Neutrophil (primary cell): ENCODE measurements at regions not wholly inside any gene's neighbourhood (a gene's known extent, or its start where the extent isn't known, plus 50 kb on each side); places are given as distances from the start of the nearest gene placed in this dataset.

Experiments
- H3K27ac ChIP-seq: fragments of 200-600 bp; sonication (generic); 2 replicates; pipeline ENCODE4 v1.5.1; 2016; ENCODE audit warnings: mild to moderate bottlenecking, moderate library complexity
- H3K27me3 ChIP-seq: fragments of 200-600 bp; sonication (generic); 2 replicates; pipeline ENCODE4 v1.6.0; 2016; ENCODE audit warnings: mild to moderate bottlenecking
- H3K36me3 ChIP-seq: fragments of 200-600 bp; sonication (generic); 2 replicates; pipeline ENCODE4 v1.5.1; 2017
- H3K4me1 ChIP-seq, 2 experiments: fragments of 200-600 bp in 1 of 2; sonication (generic) in 1 of 2; 1 replicate in 1 of 2; 2 replicates in 1 of 2; pipeline versions ENCODE4 v1.5.1 to v1.6.1; 2013 to 2016; ENCODE audit warnings: low read depth in 1 of 2, low read length in 1 of 2, mild to moderate bottlenecking in 1 of 2, moderate library complexity in 1 of 2; ENCODE audit not compliant: control insufficient read depth in 1 of 2, insufficient read depth in 1 of 2
- H3K4me3 ChIP-seq, 2 experiments: fragments of 200-600 bp in 1 of 2; sonication (generic) in 1 of 2; 1 replicate in 1 of 2; 2 replicates in 1 of 2; pipeline ENCODE4 v1.5.1; 2013 to 2016; ENCODE audit warnings: low read depth in 1 of 2, low read length in 1 of 2, mild to moderate bottlenecking in 1 of 2, moderate library complexity in 1 of 2
- H3K9me3 ChIP-seq: fragments of 200-600 bp; sonication (generic); 2 replicates; pipeline ENCODE4 v1.5.1; 2016
- CTCF ChIP-seq: fragments of 200-600 bp; sonication (generic); IDR thresholded peaks from 2 replicates; pipeline ENCODE4 v1.5.1; 2016; ENCODE audit warnings: antibody characterized with exemption

- H3K36me3 ChIP-seq, result no peaks in the 10 kb centered on the region
- H3K27ac ChIP-seq, result no peak overlapping the region
- H3K27me3 ChIP-seq, result no peaks in the 10 kb centered on the region
- H3K4me1 ChIP-seq, result no peaks in the 10 kb centered on the region
- no peak for TF ChIP-seq CTCF
- no peaks in the 10 kb centered on the region for H3K9me3 ChIP-seq
- H3K4me3 ChIP-seq, result no peak overlapping the region
Observed at GRCh38 chr5:67361932-67362729, 165.5 kb upstream of the CD180 start.

- Histone ChIP-seq H3K36me3 (no peaks in the 10 kb centered on the region), H3K27me3 (no peaks in the 10 kb centered on the region), H3K4me3 (no peak overlapping the region), H3K27ac (no peak overlapping the region), H3K4me1 (no peaks in the 10 kb centered on the region), H3K9me3 (no peaks in the 10 kb centered on the region)
- TF ChIP-seq CTCF, result no peak
Observed at GRCh38 chr5:67360047-67360446, 163.4 kb upstream of the CD180 start.

- peaks cover 7% of the 10 kb centered on the region for H3K27me3 ChIP-seq
- no peak overlapping the region for H3K27ac ChIP-seq
- no peaks in the 10 kb centered on the region for H3K9me3 ChIP-seq
- no peaks in the 10 kb centered on the region for H3K36me3 ChIP-seq
- no peak for TF ChIP-seq CTCF
- H3K4me3 ChIP-seq, result no peak overlapping the region
- no peaks in the 10 kb centered on the region for H3K4me1 ChIP-seq
Observed at GRCh38 chr5:67358186-67358585, 161.6 kb upstream of the CD180 start.

GRCh38 chr5:67355120-67355713 is 158.6 kb upstream of the CD180 start:
- H3K27me3 ChIP-seq, result peaks cover 8% of the 10 kb centered on the region
- no peak for TF ChIP-seq CTCF
- no peaks in the 10 kb centered on the region for H3K9me3 ChIP-seq

GRCh38 chr5:67353500-67354450 is 157.2 kb upstream of the CD180 start:
- Histone ChIP-seq H3K36me3 (no peaks in the 10 kb centered on the region), H3K27ac (no peak overlapping the region), H3K4me3 (no peak overlapping the region), H3K9me3 (no peaks in the 10 kb centered on the region), H3K27me3 (peaks cover 8% of the 10 kb centered on the region), H3K4me1 (no peaks in the 10 kb centered on the region)
- no peak for TF ChIP-seq CTCF

More at GRCh38 chr5:67355120-67355713, 158.6 kb upstream of the CD180 start:
- Histone ChIP-seq H3K4me3 (no peak overlapping the region), H3K4me1 (no peaks in the 10 kb centered on the region), H3K36me3 (no peaks in the 10 kb centered on the region), H3K27ac (no peak overlapping the region)
